NOMO-1 (cell line): ENCODE measurements at regions not wholly inside any gene's neighbourhood (a gene's known extent, or its start where the extent isn't known, plus 50 kb on each side); places are given as distances from the start of the nearest gene placed in this dataset.
"Not testable (repeated sequence)": the region's sequence is repeated elsewhere in the genome, so short reads cannot be mapped to it uniquely, and the experiment has no call there.

ENCODE experiments used
- DNase-seq, 2 experiments: peaks; one replicate each; lab custom pipeline; 2025; ENCODE audit not compliant: unreplicated experiment in 2 of 2; lab: John Stamatoyannopoulos, UW

GRCh38 chr10:131556897-131557495 lies 245.5 kb upstream of the TCERG1L start:
- no peak for DNase-seq

GRCh38 chr10:131557956-131558355 lies 246.4 kb upstream of the TCERG1L start:
- not testable (repeated sequence) for DNase-seq

GRCh38 chr10:131559450-131559911 lies 248.0 kb upstream of the TCERG1L start:
- DNase-seq, result no peak

GRCh38 chr10:131560166-131560565 lies 248.6 kb upstream of the TCERG1L start:
- DNase-seq, result no peak

GRCh38 chr10:131560706-131561355 lies 249.3 kb upstream of the TCERG1L start:
- no peak for DNase-seq

- no peak for DNase-seq
Observed at GRCh38 chr10:131561897-131562296, 250.4 kb upstream of the TCERG1L start.

- DNase-seq, result no peak
Observed at GRCh38 chr10:131563411-131563810, 251.9 kb upstream of the TCERG1L start.

- no peak for DNase-seq
Observed at GRCh38 chr10:131567279-131568162, 256.0 kb upstream of the TCERG1L start.

GRCh38 chr10:131568866-131569265 lies 257.3 kb upstream of the TCERG1L start:
- no peak for DNase-seq

GRCh38 chr10:131569851-131570715 lies 258.6 kb upstream of the TCERG1L start:
- no peak for DNase-seq

GRCh38 chr10:131570716-131571307 lies 259.3 kb upstream of the TCERG1L start:
- no peak for DNase-seq

- DNase-seq, result no peak
Observed at GRCh38 chr10:131571346-131571745, 259.8 kb upstream of the TCERG1L start.

- no peak for DNase-seq
Observed at GRCh38 chr10:131571865-131572264, 260.3 kb upstream of the TCERG1L start.

- no peak for DNase-seq
Observed at GRCh38 chr10:131573256-131573655, 261.7 kb upstream of the TCERG1L start.

GRCh38 chr10:131573707-131574106 lies 262.2 kb upstream of the TCERG1L start:
- no peak for DNase-seq

GRCh38 chr10:131574363-131574706 lies 262.8 kb upstream of the TCERG1L start:
- DNase-seq, result no peak

- no peak for DNase-seq
Observed at GRCh38 chr10:131574707-131575430, 263.3 kb upstream of the TCERG1L start.

- DNase-seq, result no peak
Observed at GRCh38 chr10:131575877-131576276, 264.4 kb upstream of the TCERG1L start.

- DNase-seq, result no peak
Observed at GRCh38 chr10:131576341-131577177, 265.0 kb upstream of the TCERG1L start.
